Amygdala (tissue), 56 donors: ENCODE measurements at regions not wholly inside any gene's neighbourhood (a gene's known extent, or its start where the extent isn't known, plus 50 kb on each side); places are given as distances from the start of the nearest gene placed in this dataset.
"Not testable (repeated sequence)": the region's sequence is repeated elsewhere in the genome, so short reads cannot be mapped to it uniquely, and the experiment has no call there.

Experiments used
- DNase-seq, 56 donors: peaks; one replicate each; lab custom pipeline; 2025; lab: John Stamatoyannopoulos, UW

GRCh38 chr9:135286187-135286925 is 193.2 kb upstream of the PPP1R26 start:
- not testable (repeated sequence) for DNase-seq

GRCh38 chr9:135286961-135287360 is 192.6 kb upstream of the PPP1R26 start:
- no peak for DNase-seq

- no peak for DNase-seq
These were observed 192.0 kb upstream of the PPP1R26 start for GRCh38 chr9:135287627-135288026.

GRCh38 chr9:135288054-135288453 is 191.5 kb upstream of the PPP1R26 start:
- no peak for DNase-seq

GRCh38 chr9:135289081-135289491 is 190.5 kb upstream of the PPP1R26 start:
- no peak for DNase-seq

- DNase-seq = no peak
These were observed 189.5 kb upstream of the PPP1R26 start for GRCh38 chr9:135290086-135290485.

GRCh38 chr9:135290566-135290965 is 189.0 kb upstream of the PPP1R26 start:
- no peak for DNase-seq

- no peak for DNase-seq
These were observed 188.4 kb upstream of the PPP1R26 start for GRCh38 chr9:135291165-135291564.

GRCh38 chr9:135294836-135295235 is 184.7 kb upstream of the PPP1R26 start:
- DNase-seq = no peak

- no peak for DNase-seq
These were observed 183.9 kb upstream of the PPP1R26 start for GRCh38 chr9:135295551-135296300.

- no peak for DNase-seq
These were observed 182.7 kb upstream of the PPP1R26 start for GRCh38 chr9:135296735-135297455.

- no peak for DNase-seq
These were observed 182.0 kb upstream of the PPP1R26 start for GRCh38 chr9:135297456-135298075.

- DNase-seq = no peak
These were observed 180.4 kb upstream of the PPP1R26 start for GRCh38 chr9:135299239-135299590.

- no peak for DNase-seq
These were observed 179.8 kb upstream of the PPP1R26 start for GRCh38 chr9:135299651-135300345.

- DNase-seq = no peak
These were observed 179.0 kb upstream of the PPP1R26 start for GRCh38 chr9:135300346-135301141.

- no peak for DNase-seq
These were observed 178.0 kb upstream of the PPP1R26 start for GRCh38 chr9:135301271-135302263.

GRCh38 chr9:135302329-135303279 is 177.0 kb upstream of the PPP1R26 start:
- no peak for DNase-seq
